ENCODE measurements at regions not wholly inside any gene's neighbourhood (a gene's known extent, or its start where the extent isn't known, plus 50 kb on each side); places are given as distances from the start of the nearest gene placed in this dataset.

DNA sequence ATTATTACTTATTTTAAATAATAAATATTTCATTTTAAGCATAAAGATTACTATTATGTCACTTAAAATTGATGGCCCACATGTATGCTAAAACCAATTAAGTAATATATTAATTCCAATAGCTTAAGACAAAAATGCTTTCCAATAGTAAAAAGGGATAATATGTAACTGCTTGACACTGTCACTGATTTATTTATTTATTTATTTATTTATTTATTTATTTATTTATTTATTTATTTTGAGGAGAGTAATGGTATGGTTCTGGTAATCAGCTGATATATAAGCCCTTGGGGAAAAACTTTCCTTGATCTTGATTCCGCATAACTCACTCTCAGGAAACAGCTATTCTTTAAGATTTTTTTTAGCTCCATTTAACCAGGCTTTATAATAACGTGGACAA is 903.0 kb upstream of the ATXN8OS start:
- H3K4me3 ChIP-seq (ENCODE audit: low read depth, low read length) = no peak overlapping the region
- DNase-seq (ENCODE audit: low read depth) (no peak), FAIRE-seq (no peak)
- TF ChIP-seq, protein P1, sequence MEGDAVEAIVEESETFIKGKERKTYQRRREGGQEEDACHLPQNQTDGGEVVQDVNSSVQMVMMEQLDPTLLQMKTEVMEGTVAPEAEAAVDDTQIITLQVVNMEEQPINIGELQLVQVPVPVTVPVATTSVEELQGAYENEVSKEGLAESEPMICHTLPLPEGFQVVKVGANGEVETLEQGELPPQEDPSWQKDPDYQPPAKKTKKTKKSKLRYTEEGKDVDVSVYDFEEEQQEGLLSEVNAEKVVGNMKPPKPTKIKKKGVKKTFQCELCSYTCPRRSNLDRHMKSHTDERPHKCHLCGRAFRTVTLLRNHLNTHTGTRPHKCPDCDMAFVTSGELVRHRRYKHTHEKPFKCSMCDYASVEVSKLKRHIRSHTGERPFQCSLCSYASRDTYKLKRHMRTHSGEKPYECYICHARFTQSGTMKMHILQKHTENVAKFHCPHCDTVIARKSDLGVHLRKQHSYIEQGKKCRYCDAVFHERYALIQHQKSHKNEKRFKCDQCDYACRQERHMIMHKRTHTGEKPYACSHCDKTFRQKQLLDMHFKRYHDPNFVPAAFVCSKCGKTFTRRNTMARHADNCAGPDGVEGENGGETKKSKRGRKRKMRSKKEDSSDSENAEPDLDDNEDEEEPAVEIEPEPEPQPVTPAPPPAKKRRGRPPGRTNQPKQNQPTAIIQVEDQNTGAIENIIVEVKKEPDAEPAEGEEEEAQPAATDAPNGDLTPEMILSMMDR (IDR thresholded peaks at IDR 0.05; ENCODE audit: insufficient read depth, low read length, severe bottlenecking) = no peak
- no peaks in the 10 kb centered on the region for H3K36me3 ChIP-seq (ENCODE audit: control insufficient read depth, insufficient read depth, low read length)
- H3K27me3 ChIP-seq (ENCODE audit: control insufficient read depth, insufficient read depth, low read length) = no peaks in the 10 kb centered on the region

DNA sequence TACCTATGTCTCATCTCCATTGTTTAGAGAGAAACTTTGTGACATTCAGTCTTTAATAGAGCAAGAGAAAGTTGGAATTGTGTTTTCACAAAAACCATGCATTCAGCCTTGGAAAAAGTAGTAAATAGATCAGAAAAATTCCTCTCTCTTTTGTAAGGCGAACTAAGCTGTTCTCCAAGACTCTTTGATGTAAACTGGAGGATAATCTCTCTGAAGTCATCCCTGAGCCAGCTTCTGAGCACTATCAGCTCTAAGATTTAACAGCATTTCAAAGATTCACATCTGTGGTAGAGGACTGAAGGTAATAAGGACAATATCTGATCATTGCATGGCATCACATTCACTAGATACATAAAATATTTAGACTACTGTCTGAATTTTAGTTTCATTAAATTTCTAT is 904.6 kb upstream of the ATXN8OS start:
- FAIRE-seq (no peak), DNase-seq (ENCODE audit: low read depth) (no peak)
- Histone ChIP-seq H3K36me3 (ENCODE audit: control insufficient read depth, insufficient read depth, low read length) (no peaks in the 10 kb centered on the region), H3K27me3 (ENCODE audit: control insufficient read depth, insufficient read depth, low read length) (no peaks in the 10 kb centered on the region), H3K4me3 (ENCODE audit: low read depth, low read length) (no peak overlapping the region)
- TF ChIP-seq, protein P1 (IDR thresholded peaks at IDR 0.05; ENCODE audit: insufficient read depth, low read length, severe bottlenecking) = no peak

DNA sequence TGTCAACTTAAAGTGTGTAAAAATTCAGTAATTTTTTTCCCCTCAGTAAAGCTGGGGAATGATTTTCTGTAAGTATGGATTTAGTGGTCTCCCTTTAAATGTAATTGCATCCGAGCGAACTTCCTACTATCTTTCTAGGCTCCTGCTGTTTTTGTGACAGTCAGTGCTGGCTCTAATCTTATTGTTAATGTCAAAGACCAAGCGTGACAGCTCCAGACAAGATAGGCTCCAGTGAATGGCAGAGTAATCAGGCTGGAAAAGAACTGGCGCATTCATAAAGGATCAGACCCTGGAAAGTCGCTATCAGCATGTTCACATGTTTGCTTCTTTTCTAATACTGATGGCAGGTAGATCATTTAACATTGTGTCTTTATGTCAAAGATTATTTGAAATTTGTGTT is 908.0 kb upstream of the ATXN8OS start:
- Histone ChIP-seq H3K27me3 (ENCODE audit: control insufficient read depth, insufficient read depth, low read length) (no peaks in the 10 kb centered on the region), H3K4me3 (ENCODE audit: low read depth, low read length) (no peak overlapping the region), H3K36me3 (ENCODE audit: control insufficient read depth, insufficient read depth, low read length) (no peaks in the 10 kb centered on the region)
- FAIRE-seq (no peak), DNase-seq (ENCODE audit: low read depth) (no peak)
- TF ChIP-seq, protein P1 (IDR thresholded peaks at IDR 0.05; ENCODE audit: insufficient read depth, low read length, severe bottlenecking) = no peak

DNA sequence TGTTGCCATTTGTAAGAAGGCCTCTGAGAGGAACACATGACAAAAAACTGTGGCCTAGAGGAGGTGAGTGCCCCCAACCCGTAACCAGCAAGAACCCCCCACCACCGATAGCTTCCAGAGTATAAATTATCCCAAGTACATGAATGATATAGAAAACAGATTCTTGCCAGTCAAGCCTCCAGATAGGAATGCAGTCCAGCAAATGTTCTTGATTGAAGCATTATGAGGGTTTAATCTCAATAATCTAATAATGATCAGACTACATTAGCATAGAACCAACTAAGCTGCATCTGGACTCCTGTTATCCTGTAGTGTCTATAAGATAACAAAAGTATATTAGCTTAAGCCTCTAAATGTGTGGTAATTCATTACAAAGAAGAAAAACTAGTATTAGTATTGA is 908.9 kb upstream of the ATXN8OS start:
- H3K36me3 ChIP-seq (ENCODE audit: control insufficient read depth, insufficient read depth, low read length) = no peaks in the 10 kb centered on the region
- FAIRE-seq (no peak), DNase-seq (ENCODE audit: low read depth) (no peak)
- no peak overlapping the region for H3K4me3 ChIP-seq (ENCODE audit: low read depth, low read length)
- no peaks in the 10 kb centered on the region for H3K27me3 ChIP-seq (ENCODE audit: control insufficient read depth, insufficient read depth, low read length)
- TF ChIP-seq, protein P1 (IDR thresholded peaks at IDR 0.05; ENCODE audit: insufficient read depth, low read length, severe bottlenecking) = no peak

DNA sequence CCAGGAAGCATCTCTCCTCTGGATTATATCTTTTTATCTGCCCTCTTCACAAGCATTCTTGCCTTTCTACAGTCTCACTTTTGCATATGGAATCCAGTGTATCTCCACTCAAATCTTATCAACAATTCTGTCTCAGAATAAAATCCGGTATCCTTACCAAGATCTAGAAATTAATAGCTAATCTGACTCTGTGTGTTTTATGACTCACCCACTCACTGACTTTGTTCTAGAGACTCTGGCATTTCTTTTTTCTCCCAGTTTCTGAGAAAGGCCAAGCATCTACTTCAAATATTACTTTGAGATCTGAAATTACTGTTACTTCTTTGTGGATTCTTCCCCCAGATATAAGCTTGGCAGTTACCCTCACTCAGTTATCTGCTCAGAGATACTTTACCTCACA is 913.5 kb upstream of the ATXN8OS start:
- TF ChIP-seq, protein P1 (IDR thresholded peaks at IDR 0.05; ENCODE audit: insufficient read depth, low read length, severe bottlenecking) = no peak
- FAIRE-seq (no peak), DNase-seq (ENCODE audit: low read depth) (no peak)
- no peaks in the 10 kb centered on the region for H3K27me3 ChIP-seq (ENCODE audit: control insufficient read depth, insufficient read depth, low read length)
- no peaks in the 10 kb centered on the region for H3K36me3 ChIP-seq (ENCODE audit: control insufficient read depth, insufficient read depth, low read length)
- H3K4me3 ChIP-seq (ENCODE audit: low read depth, low read length) = no peak overlapping the region

DNA sequence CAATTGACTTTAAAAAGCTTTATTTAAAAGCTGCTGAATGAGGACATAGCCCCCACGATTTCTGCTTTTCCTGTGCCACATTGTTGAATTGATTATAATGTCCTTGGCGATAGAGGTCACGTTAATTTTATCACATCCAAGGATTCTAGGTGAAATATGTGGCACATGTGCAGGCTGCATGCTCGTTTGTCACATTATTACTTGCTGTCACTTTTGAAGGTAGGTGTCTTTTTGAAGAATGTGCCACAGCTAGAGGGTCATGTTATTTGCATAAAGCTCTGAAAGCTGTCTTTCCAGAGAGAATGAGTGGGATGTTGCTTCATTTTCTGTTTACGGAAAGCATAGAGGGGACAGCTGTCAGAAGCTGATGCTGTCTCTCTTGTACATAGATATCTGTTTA is 927.6 kb upstream of the ATXN8OS start:
- H3K27me3 ChIP-seq (ENCODE audit: control insufficient read depth, insufficient read depth, low read length) = no peaks in the 10 kb centered on the region
- no peak for FAIRE-seq
- TF ChIP-seq, protein P1 (IDR thresholded peaks at IDR 0.05; ENCODE audit: insufficient read depth, low read length, severe bottlenecking) = no peak
- DNase-seq (ENCODE audit: low read depth) = no peak
- no peaks in the 10 kb centered on the region for H3K36me3 ChIP-seq (ENCODE audit: control insufficient read depth, insufficient read depth, low read length)
- no peak overlapping the region for H3K4me3 ChIP-seq (ENCODE audit: low read depth, low read length)
